ENCODE measurements at regions not wholly inside any gene's neighbourhood (a gene's known extent, or its start where the extent isn't known, plus 50 kb on each side); places are given as distances from the start of the nearest gene placed in this dataset.

- TF ChIP-seq CTCF (IDR thresholded peaks at IDR 0.05; ENCODE audit: unreplicated experiment) = no peak
- Mint-ChIP-seq H3K27ac (ENCODE audit: low read depth, unreplicated experiment) (no peak overlapping the region), H3K27me3 (ENCODE audit: insufficient read depth, unreplicated experiment) (no peaks in the 10 kb centered on the region), H3K9me3 (ENCODE audit: unreplicated experiment) (no peaks in the 10 kb centered on the region), H3K36me3 (ENCODE audit: insufficient read depth, unreplicated experiment) (no peaks in the 10 kb centered on the region), H3K4me3 (ENCODE audit: unreplicated experiment) (no peak overlapping the region), H3K4me1 (ENCODE audit: insufficient read depth, unreplicated experiment) (no peaks in the 10 kb centered on the region)
- BruUV-seq (replicated peaks) = no TSS peak
- ChIA-PET CTCF (no interaction called here), POLR2A (no interaction called here)
- intact Hi-C loops (cut with micrococcal nuclease) = no loop called here
- peak; percentile 0 for DNase-seq (ENCODE audit: unreplicated experiment)
Observed at GRCh38 chr6:48474830-48475229, 363.8 kb upstream of the PTCHD4 start.

GRCh38 chr6:48474136-48474535, 363.1 kb upstream of the PTCHD4 start:
- Mint-ChIP-seq H3K4me1 (ENCODE audit: insufficient read depth, unreplicated experiment) (no peaks in the 10 kb centered on the region), H3K36me3 (ENCODE audit: insufficient read depth, unreplicated experiment) (no peaks in the 10 kb centered on the region), H3K9me3 (ENCODE audit: unreplicated experiment) (no peaks in the 10 kb centered on the region), H3K4me3 (ENCODE audit: unreplicated experiment) (no peak overlapping the region), H3K27ac (ENCODE audit: low read depth, unreplicated experiment) (no peak overlapping the region), H3K27me3 (ENCODE audit: insufficient read depth, unreplicated experiment) (no peaks in the 10 kb centered on the region)
- no peak for TF ChIP-seq CTCF (IDR thresholded peaks at IDR 0.05; ENCODE audit: unreplicated experiment)
- POLR2A ChIA-PET = no interaction called here
- no peak for DNase-seq (ENCODE audit: unreplicated experiment)
- intact Hi-C loops (cut with micrococcal nuclease) = no loop called here
- CTCF ChIA-PET = interaction anchor here (0.5 to 0.6 kb wide), 2 partner anchors 9 to 280 kb away, joined by 3 to 4 read pairs; no protein-coding TSS in a partner anchor
- no TSS peak for BruUV-seq (replicated peaks)

GRCh38 chr6:48472535-48472934, 361.5 kb upstream of the PTCHD4 start:
- H3K27ac Mint-ChIP-seq (ENCODE audit: low read depth, unreplicated experiment) = no peak overlapping the region
- ChIA-PET CTCF (no interaction called here), POLR2A (interaction anchor here (0.6 to 0.7 kb wide), 2 partner anchors 22 to 153 kb away, joined by 3 read pairs; no protein-coding TSS in a partner anchor)
- intact Hi-C loops (cut with micrococcal nuclease) = no loop called here
- no peak overlapping the region for H3K4me3 Mint-ChIP-seq (ENCODE audit: unreplicated experiment)
- TF ChIP-seq CTCF (IDR thresholded peaks at IDR 0.05; ENCODE audit: unreplicated experiment) = no peak
- H3K27me3 Mint-ChIP-seq (ENCODE audit: insufficient read depth, unreplicated experiment) = no peaks in the 10 kb centered on the region
- no peaks in the 10 kb centered on the region for H3K4me1 Mint-ChIP-seq (ENCODE audit: insufficient read depth, unreplicated experiment)
- no peaks in the 10 kb centered on the region for H3K36me3 Mint-ChIP-seq (ENCODE audit: insufficient read depth, unreplicated experiment)
- DNase-seq (ENCODE audit: unreplicated experiment) = no peak
- no TSS peak for BruUV-seq (replicated peaks)
- H3K9me3 Mint-ChIP-seq (ENCODE audit: unreplicated experiment) = no peaks in the 10 kb centered on the region

GRCh38 chr6:48472091-48472490, 361.1 kb upstream of the PTCHD4 start:
- Mint-ChIP-seq H3K4me1 (ENCODE audit: insufficient read depth, unreplicated experiment) (no peaks in the 10 kb centered on the region), H3K27ac (ENCODE audit: low read depth, unreplicated experiment) (no peak overlapping the region), H3K27me3 (ENCODE audit: insufficient read depth, unreplicated experiment) (no peaks in the 10 kb centered on the region), H3K36me3 (ENCODE audit: insufficient read depth, unreplicated experiment) (no peaks in the 10 kb centered on the region), H3K4me3 (ENCODE audit: unreplicated experiment) (no peak overlapping the region), H3K9me3 (ENCODE audit: unreplicated experiment) (no peaks in the 10 kb centered on the region)
- no peak for DNase-seq (ENCODE audit: unreplicated experiment)
- intact Hi-C loops (cut with micrococcal nuclease) = no loop called here
- no peak for TF ChIP-seq CTCF (IDR thresholded peaks at IDR 0.05; ENCODE audit: unreplicated experiment)
- CTCF ChIA-PET = interaction anchor here (0.6 kb wide), 2 partner anchors 11 to 995 kb away, joined by 3 to 4 read pairs; no protein-coding TSS in a partner anchor
- no TSS peak for BruUV-seq (replicated peaks)
- POLR2A ChIA-PET = interaction anchor here (0.6 kb wide), 1 partner anchor 21 kb away, joined by 3 read pairs; no protein-coding TSS in a partner anchor

Data from MCF 10A (cell line).